GM21526 (cell line): ENCODE measurements at regions not wholly inside any gene's neighbourhood (a gene's known extent, or its start where the extent isn't known, plus 50 kb on each side); places are given as distances from the start of the nearest gene placed in this dataset.

Experiments used
- ATAC-seq: cut with Tn5 transposase; IDR thresholded peaks from one replicate; pipeline ENCODE4 v1.9.1; 2021; ENCODE audit warnings: moderate library complexity; ENCODE audit not compliant: unreplicated experiment, low FRiP score

DNA sequence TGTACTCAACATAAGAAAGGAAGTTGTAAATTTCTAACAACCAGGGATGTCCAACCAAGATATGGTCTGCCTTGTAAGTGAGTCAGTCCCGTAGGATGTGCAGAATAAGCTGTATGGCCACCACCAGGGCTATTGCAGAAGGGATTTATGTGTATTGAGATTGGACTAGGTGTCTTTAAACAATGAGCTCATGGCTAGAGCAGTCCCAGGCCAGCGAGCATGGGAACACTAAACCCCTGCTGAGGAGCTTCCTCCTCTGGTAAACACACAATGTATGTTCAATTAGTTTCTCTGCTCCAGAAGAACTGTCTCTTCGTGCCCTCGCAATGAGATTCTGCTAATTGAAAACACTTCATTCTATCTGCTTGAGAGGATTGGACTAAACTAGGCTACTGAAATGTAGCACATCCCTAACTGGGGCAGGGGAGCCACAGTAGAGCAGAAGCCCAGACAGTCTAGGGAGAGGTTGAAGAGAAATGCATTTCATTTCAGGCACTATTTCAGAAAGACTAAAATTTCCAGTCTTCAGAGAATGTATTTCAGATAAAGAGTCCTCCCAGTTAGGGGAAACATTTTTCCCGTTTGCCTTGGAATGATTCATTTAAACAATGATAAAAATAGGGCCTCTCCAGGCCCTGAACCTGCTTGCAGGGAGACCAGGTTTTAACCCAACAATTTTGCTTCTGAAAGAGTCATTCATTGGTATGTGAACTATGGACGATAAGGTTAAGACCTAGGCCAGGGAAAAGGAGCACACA lies 154.7 kb downstream of the FAM114A2 start:
- ATAC-seq = no peak

DNA sequence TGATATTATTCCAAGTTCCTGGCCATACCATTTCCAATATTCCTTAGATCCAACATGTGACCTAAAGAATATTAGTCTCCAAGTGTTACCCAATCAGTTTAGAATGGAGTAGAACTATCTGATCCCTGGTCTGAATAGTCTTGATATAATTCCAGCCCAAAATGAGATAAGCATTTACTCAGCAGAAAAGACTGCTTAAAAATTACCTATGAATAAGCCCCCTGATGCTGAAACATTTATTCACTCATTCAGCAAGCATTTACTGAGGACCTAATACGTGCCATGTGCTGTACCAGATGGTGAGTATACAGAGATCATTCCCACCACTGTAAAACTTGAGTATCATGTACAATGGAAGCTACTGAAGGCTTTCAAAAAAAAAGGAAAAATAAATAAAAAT lies 157.0 kb downstream of the FAM114A2 start:
- ATAC-seq = no peak

DNA sequence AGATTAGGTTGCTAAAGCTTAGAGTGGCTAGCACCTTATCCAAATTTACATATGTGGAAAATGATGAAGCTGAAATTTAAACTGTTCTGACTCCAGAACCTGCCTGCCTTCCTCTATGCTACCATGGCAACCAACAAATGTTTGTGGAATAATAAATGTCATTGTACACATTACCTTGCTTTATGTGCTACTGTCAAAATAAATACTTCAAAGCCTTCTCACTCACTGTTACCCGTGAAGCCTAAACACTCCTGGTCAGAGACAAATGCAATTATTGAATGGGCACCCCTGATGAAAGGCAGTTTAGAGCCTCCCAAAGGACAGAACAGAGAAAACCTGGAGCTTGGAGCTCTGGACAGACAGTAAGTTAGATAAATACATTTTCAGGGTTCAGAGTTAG lies 158.6 kb downstream of the FAM114A2 start:
- ATAC-seq = no peak

DNA sequence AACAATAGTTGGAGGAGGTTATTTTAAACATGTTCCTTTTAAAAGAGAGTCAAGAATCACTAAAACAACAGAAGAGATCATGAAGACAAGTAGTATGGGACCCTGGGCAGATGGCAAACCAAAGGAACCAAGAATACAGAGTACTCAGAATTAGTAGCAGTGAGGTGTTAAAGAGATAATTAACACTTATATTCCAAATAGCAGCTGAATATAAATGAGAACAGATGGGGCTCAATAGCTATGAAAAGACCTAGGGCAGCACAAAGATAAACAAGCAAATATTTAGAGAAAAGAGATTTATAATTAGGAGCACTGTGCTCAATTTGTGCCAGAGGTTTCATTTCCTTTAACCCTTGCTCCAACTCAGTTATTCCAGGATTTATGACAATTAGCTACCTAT lies 159.1 kb downstream of the FAM114A2 start:
- no peak for ATAC-seq

DNA sequence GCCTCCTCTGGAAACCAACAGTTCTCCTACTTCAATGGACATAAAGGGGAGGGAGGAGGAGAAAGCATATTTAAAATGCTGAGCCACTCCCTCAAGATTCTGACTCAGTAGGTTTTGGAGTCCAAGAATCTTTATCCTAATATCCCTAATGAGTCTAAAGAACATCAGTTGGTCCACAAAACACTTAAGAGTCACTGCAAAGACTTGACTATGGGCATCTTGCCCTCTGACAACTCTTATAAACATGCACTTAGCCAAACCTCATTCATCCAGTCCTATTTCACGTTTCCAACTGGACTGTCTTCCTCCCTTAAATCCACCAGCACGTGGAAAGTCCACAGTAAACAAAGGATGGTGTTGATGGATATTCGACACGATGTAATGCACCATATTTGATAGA lies 172.5 kb downstream of the FAM114A2 start:
- ATAC-seq = no peak

DNA sequence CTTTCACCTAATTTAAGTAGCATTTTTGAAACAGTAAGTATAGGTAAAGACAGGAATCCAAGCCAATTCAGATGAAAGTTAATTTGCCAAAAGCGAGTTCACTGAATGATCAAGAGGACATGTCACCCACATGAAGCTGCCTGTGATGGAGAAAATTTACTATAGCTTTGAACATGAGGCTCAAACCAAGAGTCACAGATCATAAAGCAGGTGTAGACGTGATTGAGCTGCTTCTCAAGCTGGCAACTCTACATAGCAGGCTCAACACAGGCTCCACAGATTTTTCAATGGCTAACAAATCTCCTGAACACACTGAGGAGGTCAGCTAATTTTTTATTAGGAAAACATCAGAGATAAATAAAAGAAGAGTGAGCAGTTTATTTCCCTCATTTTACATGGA lies 173.7 kb downstream of the FAM114A2 start:
- no peak for ATAC-seq

DNA sequence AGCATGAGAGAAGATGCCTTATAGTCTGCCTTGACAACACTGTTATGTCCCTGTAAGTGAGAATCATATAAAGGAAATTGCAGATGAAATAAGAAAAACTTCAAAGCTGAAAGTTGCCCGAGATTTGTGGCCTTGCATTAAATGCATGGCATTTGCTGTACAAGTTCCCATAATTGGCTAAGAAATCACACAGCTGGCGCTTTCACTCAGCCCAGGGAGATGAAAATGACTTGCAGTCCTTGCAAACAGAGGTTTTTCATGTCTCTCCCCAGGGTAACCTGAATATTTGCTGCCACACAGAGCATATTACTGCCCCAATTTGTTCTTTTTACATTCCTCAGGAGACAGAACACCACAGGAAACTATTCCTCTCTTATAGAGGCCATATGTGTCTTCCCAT lies 174.8 kb downstream of the FAM114A2 start:
- ATAC-seq = no peak
